ENCODE measurements at regions not wholly inside any gene's neighbourhood (a gene's known extent, or its start where the extent isn't known, plus 50 kb on each side); places are given as distances from the start of the nearest gene placed in this dataset.

DNA sequence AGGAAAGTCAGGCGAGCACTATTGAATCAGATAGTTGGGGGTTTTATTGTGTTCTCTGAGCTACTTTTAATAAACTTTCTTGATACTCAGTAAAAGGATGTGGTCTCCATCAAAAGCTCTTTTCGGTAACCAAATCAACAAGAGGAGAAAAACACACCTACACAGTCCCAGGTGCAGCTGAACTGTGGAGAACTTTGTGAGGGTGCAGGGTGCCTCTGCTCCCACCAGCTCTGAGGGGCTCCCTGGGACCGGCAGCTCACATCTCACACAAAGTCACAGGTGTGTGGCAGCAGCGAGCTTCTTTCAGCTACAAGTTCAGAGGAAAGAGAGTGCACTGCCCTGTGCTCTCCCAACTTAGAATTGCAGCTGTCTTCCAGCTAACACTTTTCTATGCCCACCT is 650.4 kb downstream of the RNF144A start:
- no peaks in the 10 kb centered on the region for H3K9me3 Mint-ChIP-seq
- Histone ChIP-seq H3K4me3 (ENCODE audit: low read length) (no peak overlapping the region), H3K27me3 (ENCODE audit: control insufficient read depth, insufficient read depth, low read length, poor library complexity, severe bottlenecking) (no peaks in the 10 kb centered on the region), H3K27ac (ENCODE audit: low read depth, low read length) (no peak overlapping the region), H3K36me3 (ENCODE audit: control insufficient read depth, insufficient read depth, low read length) (no peaks in the 10 kb centered on the region), H3K4me1 (ENCODE audit: control insufficient read depth, insufficient read depth, low read length) (no peaks in the 10 kb centered on the region), H3K9ac (ENCODE audit: extremely low read depth, low read length, poor library complexity, severe bottlenecking) (no peak overlapping the region), H3K9me3 (ENCODE audit: control insufficient read depth, low read length) (no peaks in the 10 kb centered on the region)
- TF ChIP-seq, protein P1, sequence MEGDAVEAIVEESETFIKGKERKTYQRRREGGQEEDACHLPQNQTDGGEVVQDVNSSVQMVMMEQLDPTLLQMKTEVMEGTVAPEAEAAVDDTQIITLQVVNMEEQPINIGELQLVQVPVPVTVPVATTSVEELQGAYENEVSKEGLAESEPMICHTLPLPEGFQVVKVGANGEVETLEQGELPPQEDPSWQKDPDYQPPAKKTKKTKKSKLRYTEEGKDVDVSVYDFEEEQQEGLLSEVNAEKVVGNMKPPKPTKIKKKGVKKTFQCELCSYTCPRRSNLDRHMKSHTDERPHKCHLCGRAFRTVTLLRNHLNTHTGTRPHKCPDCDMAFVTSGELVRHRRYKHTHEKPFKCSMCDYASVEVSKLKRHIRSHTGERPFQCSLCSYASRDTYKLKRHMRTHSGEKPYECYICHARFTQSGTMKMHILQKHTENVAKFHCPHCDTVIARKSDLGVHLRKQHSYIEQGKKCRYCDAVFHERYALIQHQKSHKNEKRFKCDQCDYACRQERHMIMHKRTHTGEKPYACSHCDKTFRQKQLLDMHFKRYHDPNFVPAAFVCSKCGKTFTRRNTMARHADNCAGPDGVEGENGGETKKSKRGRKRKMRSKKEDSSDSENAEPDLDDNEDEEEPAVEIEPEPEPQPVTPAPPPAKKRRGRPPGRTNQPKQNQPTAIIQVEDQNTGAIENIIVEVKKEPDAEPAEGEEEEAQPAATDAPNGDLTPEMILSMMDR (conservative IDR thresholded peaks at IDR 0.05), result no peak
- WGBS, 2 experiments (ENCODE audit: insufficient coverage in 1 of 2, insufficient read length in 1 of 2), result 86 to 93% methylated on average over 2 to 4 of the region's 4 CpGs
- H3K4me3 Mint-ChIP-seq, result no peak overlapping the region
- H3K36me3 Mint-ChIP-seq (ENCODE audit: low read depth), result no peaks in the 10 kb centered on the region
- no peak for DNase-seq
- H3K4me1 Mint-ChIP-seq, result no peaks in the 10 kb centered on the region
- H3K27ac Mint-ChIP-seq, result no peak overlapping the region
- H3K27me3 Mint-ChIP-seq (ENCODE audit: insufficient read depth), result peaks cover 4% of the 10 kb centered on the region

DNA sequence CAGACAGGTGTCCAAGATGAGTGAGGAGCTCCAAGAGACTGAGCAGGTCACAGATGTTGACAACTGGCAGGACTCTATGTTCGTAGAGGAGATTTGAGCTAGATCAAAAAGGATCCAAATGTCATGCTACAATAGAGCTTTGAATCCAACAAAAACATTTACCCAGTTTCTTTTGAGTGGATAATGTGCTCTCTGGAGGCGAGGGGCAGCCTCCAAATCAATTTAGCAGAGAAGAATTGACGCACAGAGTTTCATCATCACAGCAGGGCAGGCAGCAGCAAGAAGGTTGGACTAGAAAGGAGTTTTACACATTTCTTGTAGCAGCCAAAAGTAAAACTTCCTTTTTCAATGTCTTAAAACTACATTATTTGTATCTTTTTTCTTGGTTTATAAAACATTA is 653.0 kb downstream of the RNF144A start:
- H3K36me3 ChIP-seq (ENCODE audit: control insufficient read depth, insufficient read depth, low read length), result no peaks in the 10 kb centered on the region
- no peaks in the 10 kb centered on the region for H3K9me3 ChIP-seq (ENCODE audit: control insufficient read depth, low read length)
- TF ChIP-seq, protein P1 (conservative IDR thresholded peaks at IDR 0.05), result no peak
- no peak overlapping the region for H3K9ac ChIP-seq (ENCODE audit: extremely low read depth, low read length, poor library complexity, severe bottlenecking)
- no peak overlapping the region for H3K4me3 Mint-ChIP-seq
- H3K27me3 Mint-ChIP-seq (ENCODE audit: insufficient read depth), result peaks cover 4% of the 10 kb centered on the region
- H3K9me3 Mint-ChIP-seq, result no peaks in the 10 kb centered on the region
- H3K27me3 ChIP-seq (ENCODE audit: control insufficient read depth, insufficient read depth, low read length, poor library complexity, severe bottlenecking), result no peaks in the 10 kb centered on the region
- 85 to 94% methylated on average over 3 of the region's 3 CpGs for WGBS, 2 experiments (ENCODE audit: insufficient coverage in 1 of 2, insufficient read length in 1 of 2)
- H3K4me3 ChIP-seq (ENCODE audit: low read length), result no peak overlapping the region
- no peaks in the 10 kb centered on the region for H3K36me3 Mint-ChIP-seq (ENCODE audit: low read depth)
- no peak overlapping the region for H3K27ac ChIP-seq (ENCODE audit: low read depth, low read length)
- H3K27ac Mint-ChIP-seq, result no peak overlapping the region
- no peaks in the 10 kb centered on the region for H3K4me1 ChIP-seq (ENCODE audit: control insufficient read depth, insufficient read depth, low read length)
- peaks cover 2% of the 10 kb centered on the region for H3K4me1 Mint-ChIP-seq
- DNase-seq, result no peak

DNA sequence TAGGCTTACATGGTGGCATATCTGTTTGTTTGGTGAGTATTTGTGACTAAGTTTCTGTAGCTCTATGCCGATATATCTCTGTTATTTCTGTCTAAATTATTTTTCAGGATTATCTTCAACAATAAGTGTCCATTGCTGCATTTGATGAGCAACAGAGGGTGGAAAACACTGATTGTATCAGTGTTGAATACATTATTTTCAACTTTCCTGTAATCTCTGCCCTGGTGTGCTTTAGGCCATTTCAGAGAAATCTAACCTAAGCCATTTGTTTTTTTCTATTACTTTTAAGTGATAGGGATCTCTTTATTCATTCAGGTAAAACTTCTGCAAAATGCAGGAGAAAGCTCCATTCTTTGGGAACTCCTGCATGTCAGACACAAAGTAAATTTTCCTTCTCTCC is 654.5 kb downstream of the RNF144A start:
- Histone ChIP-seq H3K36me3 (ENCODE audit: control insufficient read depth, insufficient read depth, low read length) (no peaks in the 10 kb centered on the region), H3K4me3 (ENCODE audit: low read length) (no peak overlapping the region), H3K27ac (ENCODE audit: low read depth, low read length) (no peak overlapping the region), H3K27me3 (ENCODE audit: control insufficient read depth, insufficient read depth, low read length, poor library complexity, severe bottlenecking) (no peaks in the 10 kb centered on the region), H3K9ac (ENCODE audit: extremely low read depth, low read length, poor library complexity, severe bottlenecking) (no peak overlapping the region), H3K4me1 (ENCODE audit: control insufficient read depth, insufficient read depth, low read length) (no peaks in the 10 kb centered on the region), H3K9me3 (ENCODE audit: control insufficient read depth, low read length) (no peaks in the 10 kb centered on the region)
- H3K27ac Mint-ChIP-seq, result no peak overlapping the region
- peaks cover 1% of the 10 kb centered on the region for H3K9me3 Mint-ChIP-seq
- H3K4me1 Mint-ChIP-seq, result peaks cover 2% of the 10 kb centered on the region
- peaks cover 2% of the 10 kb centered on the region for H3K27me3 Mint-ChIP-seq (ENCODE audit: insufficient read depth)
- TF ChIP-seq, protein P1 (conservative IDR thresholded peaks at IDR 0.05), result no peak
- no peak overlapping the region for H3K4me3 Mint-ChIP-seq
- no peaks in the 10 kb centered on the region for H3K36me3 Mint-ChIP-seq (ENCODE audit: low read depth)
- no peak for DNase-seq
- WGBS, 2 experiments (ENCODE audit: insufficient coverage in 1 of 2, insufficient read length in 1 of 2), result 91% methylated on average over 1 of the region's 1 CpG; no CpG with 5 or more reads in 1 of the 2 experiments

Data from endodermal cell (in vitro differentiated cells).